AML-193 (cell line): ENCODE measurements at regions not wholly inside any gene's neighbourhood (a gene's known extent, or its start where the extent isn't known, plus 50 kb on each side); places are given as distances from the start of the nearest gene placed in this dataset.
"Not testable (repeated sequence)": the region's sequence is repeated elsewhere in the genome, so short reads cannot be mapped to it uniquely, and the experiment has no call there.

ENCODE experiments used
- DNase-seq, 2 experiments: peaks; one replicate each; lab custom pipeline; 2025; lab: John Stamatoyannopoulos, UW

GRCh38 chr13:73162912-73163911 is 104.4 kb downstream of the KLF5 start:
- no peak for DNase-seq

DNA sequence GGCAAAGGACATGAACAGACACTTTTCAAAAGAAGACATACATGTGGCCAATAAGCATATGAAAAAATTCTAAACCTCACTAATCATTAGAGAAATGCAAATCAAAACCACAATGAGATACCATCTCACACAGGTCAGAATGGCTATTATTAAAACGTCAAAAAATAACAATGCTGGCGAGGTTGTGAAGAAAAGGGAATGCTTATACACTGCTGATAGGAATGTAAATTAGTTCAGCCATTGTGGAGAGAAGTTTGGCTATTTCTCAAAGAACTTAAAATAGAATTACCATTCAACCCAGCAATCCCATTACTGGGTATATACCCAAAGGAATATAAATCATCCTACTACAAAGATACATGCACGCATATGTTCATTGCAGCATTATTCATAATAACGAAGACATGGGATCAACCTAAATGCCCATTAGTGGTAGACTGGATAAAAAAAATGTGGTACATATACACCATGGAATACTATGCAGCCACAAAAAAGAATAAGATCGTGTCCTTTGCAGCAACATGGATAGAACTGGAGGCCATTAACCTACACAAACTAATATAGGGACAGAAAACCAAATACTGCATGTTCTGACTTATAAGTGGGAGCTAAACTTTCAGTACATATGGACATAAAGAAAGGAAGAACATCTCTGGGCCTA is 101.7 kb downstream of the KLF5 start:
- not testable (repeated sequence) for DNase-seq

DNA sequence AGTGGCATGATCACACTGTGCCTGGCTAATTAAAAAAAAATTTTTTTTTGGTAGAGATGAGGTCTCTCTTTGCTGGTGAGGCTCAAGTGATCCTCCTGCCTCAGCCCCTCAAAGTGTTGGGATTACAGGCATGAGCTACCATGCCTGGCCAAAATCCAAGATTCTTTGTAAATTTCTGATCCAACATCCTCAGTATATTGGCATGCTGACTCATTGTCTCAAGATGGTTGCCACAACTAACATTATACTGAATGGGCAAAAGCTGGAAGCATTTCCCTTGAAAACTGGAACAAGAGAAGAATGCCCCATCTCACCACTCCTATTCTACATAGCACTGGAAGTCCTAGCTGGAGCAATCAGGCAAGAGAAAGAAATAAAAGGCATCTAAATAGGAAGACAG is 100.0 kb downstream of the KLF5 start:
- DNase-seq: no peak

- DNase-seq: no peak
Observed at GRCh38 chr13:73157031-73157430, 98.2 kb downstream of the KLF5 start.

DNA sequence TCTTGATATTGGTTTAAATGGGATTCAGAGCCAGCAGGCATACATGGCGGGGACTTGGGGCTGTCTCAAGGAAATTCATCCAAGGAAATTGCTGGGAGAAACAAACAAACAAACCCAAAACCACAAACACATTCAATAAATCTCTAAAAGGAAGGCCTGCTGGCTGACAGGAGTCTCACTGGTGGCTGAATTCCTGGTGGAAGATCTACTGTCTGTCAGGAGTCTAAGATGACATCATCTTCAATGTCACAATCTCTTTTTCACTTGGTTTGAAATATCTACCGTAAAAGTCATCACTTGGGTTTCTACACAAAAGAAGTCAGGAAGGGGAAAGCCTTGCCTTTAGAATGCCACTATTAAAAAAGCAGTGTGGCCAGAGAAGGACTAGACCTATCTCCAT is 87.9 kb downstream of the KLF5 start:
- DNase-seq: no peak

DNA sequence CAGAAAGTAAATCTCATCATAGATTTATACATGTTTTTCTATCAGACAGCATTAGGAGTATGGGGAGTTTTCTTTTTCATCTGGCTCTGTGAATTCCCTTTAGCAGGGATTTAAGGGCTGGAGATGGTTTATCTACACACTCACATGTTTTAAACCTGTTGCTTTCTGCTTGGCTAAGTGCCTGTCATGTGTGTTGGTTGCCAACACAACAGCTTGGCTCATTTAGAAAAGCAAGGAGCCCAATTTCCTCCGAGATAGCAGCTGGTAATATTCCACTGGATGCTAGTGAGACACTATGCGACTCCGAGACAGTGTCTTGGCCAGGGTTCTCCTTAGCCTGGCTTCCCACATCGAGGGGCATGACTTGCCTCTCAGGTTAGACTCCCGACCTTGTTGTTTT is 83.3 kb downstream of the KLF5 start:
- DNase-seq: no peak

DNA sequence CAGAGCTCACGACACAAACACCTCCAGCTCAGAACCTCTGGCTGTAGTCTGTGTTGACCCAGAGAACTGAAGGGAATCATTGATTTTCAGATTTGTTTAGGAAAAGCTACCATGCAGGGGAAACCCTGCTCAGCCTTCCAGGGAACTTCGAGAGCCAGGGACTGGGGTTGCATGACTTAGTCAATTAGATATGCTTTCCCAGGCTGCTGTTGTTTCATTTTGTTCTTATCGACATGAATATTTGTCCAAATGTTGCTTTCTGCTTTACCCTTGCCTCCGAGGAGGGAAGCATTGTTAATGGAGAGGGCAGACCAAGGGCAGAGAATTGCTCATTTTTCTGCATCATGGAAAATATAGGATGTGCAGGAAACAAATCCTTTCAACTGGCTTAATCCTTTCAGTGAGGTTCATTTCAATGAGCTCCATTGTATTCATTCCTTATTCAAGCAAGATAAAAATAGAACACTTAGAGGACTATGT is 82.5 kb downstream of the KLF5 start:
- DNase-seq: no peak

- no peak for DNase-seq
Observed at GRCh38 chr13:73140801-73141200, 82.0 kb downstream of the KLF5 start.

GRCh38 chr13:73138638-73139491 is 80.1 kb downstream of the KLF5 start:
- DNase-seq: no peak

- DNase-seq: no peak
Observed at GRCh38 chr13:73138276-73138637, 79.5 kb downstream of the KLF5 start.

GRCh38 chr13:73136776-73137175 is 78.0 kb downstream of the KLF5 start:
- no peak for DNase-seq

DNA sequence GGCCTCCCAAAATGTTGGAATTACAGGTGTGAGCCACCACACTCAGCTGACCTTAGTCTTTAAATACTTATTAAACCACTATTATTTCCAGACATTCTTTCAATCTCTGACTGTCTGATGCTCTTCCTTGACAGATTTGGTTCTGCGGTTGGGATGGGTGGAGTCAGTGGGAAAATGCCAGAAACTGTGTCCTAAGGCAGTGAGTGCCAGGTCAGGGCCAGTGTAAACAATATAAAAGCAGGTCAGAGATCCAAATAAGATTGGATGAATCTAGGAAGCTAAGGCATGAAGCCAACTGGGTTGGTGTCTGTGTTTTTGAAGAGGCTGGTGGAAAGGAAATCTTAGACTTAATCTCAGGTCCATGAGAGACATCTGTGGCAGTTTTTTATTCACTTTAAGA is 74.7 kb downstream of the KLF5 start:
- no peak for DNase-seq

GRCh38 chr13:73131247-73131646 is 72.4 kb downstream of the KLF5 start:
- DNase-seq: no peak

- no peak for DNase-seq
Observed at GRCh38 chr13:73129023-73129422, 70.2 kb downstream of the KLF5 start.
